ENCODE measurements at regions not wholly inside any gene's neighbourhood (a gene's known extent, or its start where the extent isn't known, plus 50 kb on each side); places are given as distances from the start of the nearest gene placed in this dataset.

GRCh38 chr6:166841216-166841615 lies 115.1 kb downstream of the RNASET2 start:
- DNase-seq: no peak

DNA sequence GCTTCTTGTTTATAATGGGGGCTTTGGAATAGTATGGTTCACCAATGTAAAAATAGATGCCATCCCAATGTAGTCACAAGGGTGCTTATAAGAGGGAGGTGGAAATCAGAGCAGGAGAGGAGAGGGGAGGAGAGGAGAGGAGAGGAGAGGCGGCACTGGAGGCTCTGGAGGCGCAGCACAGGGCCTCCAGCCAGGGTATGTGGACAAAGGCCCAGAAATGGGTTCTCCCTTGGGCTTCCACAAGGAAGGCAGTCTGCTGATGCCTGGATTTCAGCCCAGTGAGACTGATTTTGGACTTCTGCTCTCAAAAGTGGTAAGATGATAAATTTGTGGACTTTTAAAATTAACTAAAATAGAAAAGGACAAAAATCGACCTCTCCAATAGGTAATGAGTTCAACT lies 116.8 kb downstream of the RNASET2 start:
- no peak for DNase-seq

- no peak for DNase-seq
Measured at GRCh38 chr6:166838987-166839386, 117.4 kb downstream of the RNASET2 start.

DNA sequence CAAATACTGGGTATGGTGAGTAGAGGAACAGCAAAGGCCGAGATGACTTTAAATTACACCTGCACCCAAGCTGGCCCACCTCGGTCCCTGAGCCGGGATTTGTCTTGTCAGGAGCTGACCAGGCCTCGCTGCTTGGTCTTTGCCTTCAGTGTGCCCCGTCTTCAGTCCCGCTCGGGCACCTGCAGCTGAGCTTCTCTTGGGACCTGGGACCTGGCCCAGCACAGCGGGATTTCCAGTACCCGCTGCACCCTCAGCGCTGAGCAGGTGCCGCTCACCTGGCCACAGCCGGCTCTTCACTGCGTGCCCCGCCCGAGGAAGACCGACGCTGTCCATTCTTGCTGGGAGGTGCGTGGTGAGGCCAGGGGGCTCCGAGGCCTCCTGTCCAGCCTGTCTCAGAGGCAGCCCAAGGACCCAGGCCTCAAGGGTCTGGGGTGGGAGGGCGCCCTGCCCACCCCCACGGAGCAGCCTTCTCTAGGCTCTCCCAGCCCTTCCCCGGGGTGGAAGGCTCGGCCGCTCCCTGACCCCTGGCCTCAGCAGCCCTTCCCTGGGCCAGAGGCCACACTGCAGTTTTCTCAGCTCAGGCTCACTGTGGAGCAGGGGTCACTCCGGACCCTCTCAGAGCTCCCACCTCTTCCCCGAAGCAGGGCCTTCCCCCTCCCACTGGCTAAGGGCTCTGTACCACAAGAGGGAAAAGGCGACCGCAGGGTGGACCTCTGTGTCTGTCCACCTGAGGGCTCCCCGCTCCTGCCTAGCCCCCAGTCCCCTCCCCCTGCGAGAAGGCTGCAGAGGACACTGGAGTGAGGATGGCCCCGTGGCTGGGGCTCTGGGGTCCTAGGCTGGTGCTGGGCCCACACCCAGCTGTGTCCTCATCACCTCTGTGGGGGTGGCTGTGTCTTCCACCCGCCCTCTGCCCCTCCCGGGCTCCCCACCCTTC lies 119.3 kb downstream of the RNASET2 start:
- no peak for DNase-seq

DNA sequence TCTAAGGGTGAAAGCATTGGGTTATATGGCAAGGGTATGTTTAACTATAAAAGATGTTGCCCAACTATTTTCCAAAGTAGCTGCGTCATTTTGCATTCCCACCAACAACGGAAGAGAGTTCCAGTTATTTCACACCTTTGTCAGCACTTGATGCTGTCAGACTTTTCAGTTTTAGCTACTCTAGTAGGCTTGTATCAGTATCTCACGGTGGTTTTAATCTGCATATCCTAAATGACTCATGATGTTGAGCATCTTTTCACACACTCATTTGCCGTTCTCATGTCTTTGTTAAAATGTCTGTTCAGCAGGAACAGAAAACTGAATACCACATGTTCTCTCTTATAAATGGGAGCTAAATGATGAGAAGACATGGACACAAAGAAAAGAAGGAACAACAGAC lies 122.3 kb downstream of the RNASET2 start:
- DNase-seq: no peak

DNA sequence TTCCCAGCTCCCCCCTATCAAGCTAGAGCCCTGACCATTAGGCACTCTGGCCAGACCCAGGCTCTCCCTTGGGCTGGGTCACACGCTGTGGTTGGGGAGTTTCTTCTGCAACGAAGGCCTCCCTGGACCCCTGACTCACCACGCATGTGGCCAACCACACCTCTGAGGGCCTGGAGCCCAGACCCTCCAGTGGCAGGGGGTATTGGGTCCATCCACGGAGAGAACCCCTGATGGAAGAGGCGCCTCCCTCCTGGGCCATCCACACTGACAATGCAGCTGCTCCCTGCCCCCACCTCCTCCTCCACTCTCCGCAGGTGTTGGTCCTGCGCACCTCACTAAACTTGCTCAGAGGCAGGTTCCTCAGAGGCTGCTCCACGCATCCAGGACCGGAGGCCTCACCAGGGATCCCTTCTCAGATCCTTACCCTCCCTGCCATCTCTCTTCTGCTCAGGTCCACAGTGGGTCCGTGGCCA lies 125.4 kb downstream of the RNASET2 start:
- no peak for DNase-seq

- DNase-seq: no peak
Measured at GRCh38 chr6:166830185-166830890, 126.0 kb downstream of the RNASET2 start.

- no peak for DNase-seq
Measured at GRCh38 chr6:166826264-166826663, 130.1 kb downstream of the RNASET2 start.

GRCh38 chr6:166825553-166826145 lies 130.7 kb downstream of the RNASET2 start:
- DNase-seq: no peak

GRCh38 chr6:166824880-166825250 lies 131.5 kb downstream of the RNASET2 start:
- DNase-seq: no peak

DNA sequence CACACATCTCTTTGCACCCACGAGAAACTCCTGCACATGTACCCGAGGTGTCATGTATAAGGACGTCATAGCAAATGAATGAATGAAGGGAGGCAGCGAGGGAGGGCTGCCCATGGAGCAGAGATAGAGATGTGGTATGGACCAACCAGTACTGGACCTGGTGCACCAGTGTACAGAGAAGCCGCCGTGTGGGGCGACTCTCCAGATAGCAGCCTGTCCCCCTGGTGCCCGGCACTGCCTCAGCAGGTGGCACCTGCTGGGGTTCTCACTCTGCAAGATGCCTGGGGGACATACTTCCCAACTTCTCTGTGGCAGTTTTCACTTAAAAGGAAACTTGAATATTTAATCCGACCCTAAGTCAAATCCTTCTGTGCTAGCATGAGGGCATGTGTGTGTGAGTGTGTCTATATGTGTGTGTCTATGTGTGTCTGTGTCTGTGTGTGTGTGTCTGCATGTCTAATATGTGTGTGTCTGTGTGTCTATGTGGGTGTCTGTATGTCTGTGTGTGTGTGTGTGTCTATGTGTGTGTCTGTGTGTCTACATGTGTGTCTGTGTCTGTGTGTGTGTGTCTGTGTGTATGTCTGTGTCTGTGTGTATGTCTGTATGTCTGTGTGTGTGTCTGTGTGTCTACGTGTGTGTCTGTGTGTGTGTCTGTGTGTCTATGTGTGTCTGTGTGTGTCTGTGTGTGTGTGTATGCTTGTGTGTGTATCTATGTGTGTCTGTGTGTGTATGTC lies 132.0 kb downstream of the RNASET2 start:
- DNase-seq: no peak

GRCh38 chr6:166822609-166823008 lies 133.7 kb downstream of the RNASET2 start:
- DNase-seq: no peak

DNA sequence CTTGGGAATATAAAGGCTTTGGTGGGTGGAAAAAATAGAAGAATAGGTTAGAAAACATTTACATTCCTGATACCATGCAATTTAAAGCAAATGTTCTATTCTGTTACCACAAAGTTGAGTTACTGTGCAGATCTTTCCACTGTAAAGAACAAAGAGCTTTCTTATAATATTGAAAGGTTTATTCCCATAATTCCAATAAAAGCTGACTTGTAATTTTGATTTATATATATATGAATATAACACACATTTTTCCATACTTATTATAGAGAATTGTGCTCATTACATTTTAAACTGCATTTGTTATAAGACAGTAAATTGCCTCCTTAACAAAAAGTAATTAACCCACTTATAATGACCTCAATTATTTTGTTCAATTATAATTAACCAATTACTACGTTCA lies 135.9 kb downstream of the RNASET2 start:
- no peak for DNase-seq

GRCh38 chr6:166820070-166820469 lies 136.3 kb downstream of the RNASET2 start:
- DNase-seq: no peak

DNA sequence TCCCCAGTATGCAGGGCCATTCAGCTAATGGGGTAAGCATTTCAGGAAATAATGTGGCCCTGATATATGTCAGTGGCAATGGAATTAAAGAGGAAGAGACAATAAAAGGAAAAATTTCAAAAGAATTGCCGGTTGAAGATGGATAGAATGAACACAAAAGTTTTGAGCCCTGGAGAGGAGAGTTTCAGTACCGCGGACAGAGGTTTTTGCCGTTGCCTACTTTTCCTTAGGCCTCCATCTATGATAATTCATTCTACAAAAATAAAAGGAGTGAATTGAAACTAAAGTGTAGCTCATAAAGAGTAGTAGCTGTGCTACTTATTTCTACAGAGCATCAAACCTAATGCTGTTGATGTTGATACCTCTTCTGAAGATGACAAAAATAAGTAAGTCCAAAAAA lies 140.7 kb downstream of the RNASET2 start:
- no peak for DNase-seq

DNA sequence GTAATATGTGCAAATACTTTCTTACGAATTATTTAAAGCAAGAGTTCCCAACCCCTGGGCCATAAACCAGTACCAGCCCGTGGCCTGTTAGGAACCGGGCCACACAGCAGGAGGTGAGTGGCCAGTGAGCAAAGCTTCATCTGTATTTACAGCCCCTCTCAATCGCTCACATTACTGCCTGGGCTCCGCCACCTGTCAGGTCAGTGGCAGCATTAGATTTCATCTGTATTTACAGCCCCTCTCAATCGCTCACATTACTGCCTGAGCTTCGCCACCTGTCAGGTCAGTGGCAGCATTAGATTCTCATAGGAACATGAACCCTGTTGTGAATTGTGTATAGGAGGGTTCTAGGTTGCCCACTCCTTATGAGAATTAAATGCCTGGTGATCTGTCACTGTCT lies 142.0 kb downstream of the RNASET2 start:
- no peak for DNase-seq

- DNase-seq: no peak
Measured at GRCh38 chr6:166813461-166813860, 142.9 kb downstream of the RNASET2 start.

- DNase-seq: no peak
Measured at GRCh38 chr6:166810864-166811263, 145.5 kb downstream of the RNASET2 start.

GRCh38 chr6:166809721-166810120 lies 146.6 kb downstream of the RNASET2 start:
- no peak for DNase-seq

- DNase-seq: no peak
Measured at GRCh38 chr6:166806962-166807757, 149.2 kb downstream of the RNASET2 start.

- no peak for DNase-seq
Measured at GRCh38 chr6:166806217-166806838, 150.0 kb downstream of the RNASET2 start.

GRCh38 chr6:166803471-166803870 lies 152.9 kb downstream of the RNASET2 start:
- no peak for DNase-seq
